Adrenal gland (tissue), 5 donors: ENCODE measurements at regions not wholly inside any gene's neighbourhood (a gene's known extent, or its start where the extent isn't known, plus 50 kb on each side); places are given as distances from the start of the nearest gene placed in this dataset.

Experiments used
- POLR2A ChIP-seq, 2 donors: fragments of 450-650 bp; IDR thresholded peaks; one replicate each; pipeline ENCODE4 v1.6.1; 2017; ENCODE audit warnings: antibody characterized with exemption in 2 of 2, mild to moderate bottlenecking in 2 of 2, moderate library complexity in 1 of 2
- TF ChIP-seq, protein P1 (sequence below), 6 experiments: fragments of 450-650 bp in 4 of 6; fragments of 200-600 bp in 2 of 6; sonication (generic) in 1 of 6; IDR thresholded peaks; 1 replicate in 5 of 6; 2 replicates in 1 of 6; pipeline versions ENCODE4 v1.5.1 to v1.8.0; 2016 to 2021; ENCODE audit warnings: antibody characterized with exemption in 6 of 6, mild to moderate bottlenecking in 2 of 6, moderate library complexity in 1 of 6
- donor health status: DM: no; HTN: no; CAD: no.

GRCh38 chr6:62683063-62683462, 397.0 kb upstream of the KHDRBS2 start:
- TF ChIP-seq, protein P1, sequence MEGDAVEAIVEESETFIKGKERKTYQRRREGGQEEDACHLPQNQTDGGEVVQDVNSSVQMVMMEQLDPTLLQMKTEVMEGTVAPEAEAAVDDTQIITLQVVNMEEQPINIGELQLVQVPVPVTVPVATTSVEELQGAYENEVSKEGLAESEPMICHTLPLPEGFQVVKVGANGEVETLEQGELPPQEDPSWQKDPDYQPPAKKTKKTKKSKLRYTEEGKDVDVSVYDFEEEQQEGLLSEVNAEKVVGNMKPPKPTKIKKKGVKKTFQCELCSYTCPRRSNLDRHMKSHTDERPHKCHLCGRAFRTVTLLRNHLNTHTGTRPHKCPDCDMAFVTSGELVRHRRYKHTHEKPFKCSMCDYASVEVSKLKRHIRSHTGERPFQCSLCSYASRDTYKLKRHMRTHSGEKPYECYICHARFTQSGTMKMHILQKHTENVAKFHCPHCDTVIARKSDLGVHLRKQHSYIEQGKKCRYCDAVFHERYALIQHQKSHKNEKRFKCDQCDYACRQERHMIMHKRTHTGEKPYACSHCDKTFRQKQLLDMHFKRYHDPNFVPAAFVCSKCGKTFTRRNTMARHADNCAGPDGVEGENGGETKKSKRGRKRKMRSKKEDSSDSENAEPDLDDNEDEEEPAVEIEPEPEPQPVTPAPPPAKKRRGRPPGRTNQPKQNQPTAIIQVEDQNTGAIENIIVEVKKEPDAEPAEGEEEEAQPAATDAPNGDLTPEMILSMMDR (IDR thresholded peaks at IDR 0.05): no peak
- TF ChIP-seq POLR2A (IDR thresholded peaks at IDR 0.05): no peak
